ENCODE measurements at regions not wholly inside any gene's neighbourhood (a gene's known extent, or its start where the extent isn't known, plus 50 kb on each side); places are given as distances from the start of the nearest gene placed in this dataset.

- no peak for TF ChIP-seq POLR2A (IDR thresholded peaks at IDR 0.05)
- no peak for TF ChIP-seq CTCF (IDR thresholded peaks at IDR 0.05)
- no peaks in the 10 kb centered on the region for H3K4me1 ChIP-seq
- intact Hi-C loops (cut with DNase I; ENCODE audit: low total_unique reads) = no loop called here
- no peak overlapping the region for H3K4me3 ChIP-seq
- no peaks in the 10 kb centered on the region for H3K36me3 ChIP-seq
- DNase-seq = no peak
- H3K27me3 ChIP-seq = no peaks in the 10 kb centered on the region
- no peaks in the 10 kb centered on the region for H3K9me3 ChIP-seq
- H3K27ac ChIP-seq = no peak overlapping the region
These were observed 64.5 kb upstream of the COP1 start for GRCh38 chr1:176271572-176271971.

All from uterus (tissue), 3 donors.